GM12872 (cell line): ENCODE measurements at regions not wholly inside any gene's neighbourhood (a gene's known extent, or its start where the extent isn't known, plus 50 kb on each side); places are given as distances from the start of the nearest gene placed in this dataset.
A peak's percentile ranks its signal among the peaks of the same experiment; 100 is the strongest.

Experiments used
- CTCF ChIP-seq: IDR thresholded peaks from 3 replicates; pipeline ENCODE4 v1.5.1; 2011; ENCODE audit warnings: low read depth, mild to moderate bottlenecking, low read length, moderate library complexity; ENCODE audit not compliant: insufficient read depth

DNA sequence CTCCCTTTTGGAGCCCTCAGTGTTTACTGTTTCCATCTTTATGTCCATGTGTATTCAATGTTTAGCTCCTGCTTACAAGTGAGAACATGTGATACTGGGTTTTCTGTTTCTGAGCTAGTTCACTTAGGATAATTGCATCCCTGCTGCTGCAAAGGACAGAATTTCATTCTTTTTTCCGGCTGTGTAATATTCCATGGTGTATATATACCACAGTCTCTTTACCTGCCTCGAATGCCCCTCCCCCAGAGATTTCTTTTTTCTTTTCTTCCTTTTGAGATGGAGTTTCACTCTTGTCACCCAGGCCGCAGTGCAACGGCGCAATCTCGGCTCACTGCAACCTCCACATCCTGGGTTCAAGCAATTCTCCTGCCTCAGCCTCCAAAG is 60.9 kb downstream of the RMI2 start:
- TF ChIP-seq CTCF: no peak

GRCh38 chr16:11407047-11407982 is 62.1 kb downstream of the RMI2 start:
- peak; percentile 75 for TF ChIP-seq CTCF

DNA sequence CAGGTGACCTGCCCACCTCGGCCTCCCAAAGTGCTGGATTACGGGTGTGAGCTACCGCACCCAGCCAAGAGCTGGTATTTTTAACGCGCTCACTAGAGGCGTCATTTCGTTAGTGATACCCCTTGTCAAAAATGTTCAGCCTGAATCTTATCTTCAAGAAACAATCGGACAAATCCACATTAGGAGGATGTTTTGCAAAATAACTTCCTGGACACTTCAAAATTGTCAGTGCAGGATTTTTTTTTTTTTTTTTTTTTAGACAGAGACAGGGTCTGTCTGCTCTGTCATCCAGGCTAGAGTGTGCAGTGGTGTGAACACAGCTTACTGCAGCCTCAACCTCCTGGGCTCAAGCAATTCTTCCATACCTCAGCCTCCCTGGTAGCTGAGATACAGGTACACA is 63.0 kb downstream of the RMI2 start:
- no peak for TF ChIP-seq CTCF

DNA sequence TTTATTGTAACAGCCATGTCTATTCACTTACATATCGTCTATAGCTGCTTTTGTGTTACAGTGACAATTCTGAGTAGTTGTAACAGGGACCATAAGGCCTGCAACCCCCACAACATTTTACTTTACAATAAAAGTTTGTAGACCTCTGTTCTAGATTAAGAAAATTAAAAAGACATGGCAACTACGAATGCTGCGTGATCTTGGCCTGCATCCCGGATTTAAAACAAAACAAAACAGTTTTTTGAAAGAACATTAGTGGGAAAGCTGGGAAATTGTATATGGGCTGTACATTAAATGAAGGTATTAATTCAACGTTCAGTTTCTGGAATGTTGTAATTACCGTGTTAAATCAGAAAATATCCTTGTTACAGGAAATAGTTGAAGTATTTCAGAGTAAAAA is 64.1 kb downstream of the RMI2 start:
- no peak for TF ChIP-seq CTCF

- TF ChIP-seq CTCF: no peak
These were observed 65.3 kb downstream of the RMI2 start for GRCh38 chr16:11410376-11411058.

GRCh38 chr16:11411059-11411550 is 65.8 kb downstream of the RMI2 start:
- no peak for TF ChIP-seq CTCF

DNA sequence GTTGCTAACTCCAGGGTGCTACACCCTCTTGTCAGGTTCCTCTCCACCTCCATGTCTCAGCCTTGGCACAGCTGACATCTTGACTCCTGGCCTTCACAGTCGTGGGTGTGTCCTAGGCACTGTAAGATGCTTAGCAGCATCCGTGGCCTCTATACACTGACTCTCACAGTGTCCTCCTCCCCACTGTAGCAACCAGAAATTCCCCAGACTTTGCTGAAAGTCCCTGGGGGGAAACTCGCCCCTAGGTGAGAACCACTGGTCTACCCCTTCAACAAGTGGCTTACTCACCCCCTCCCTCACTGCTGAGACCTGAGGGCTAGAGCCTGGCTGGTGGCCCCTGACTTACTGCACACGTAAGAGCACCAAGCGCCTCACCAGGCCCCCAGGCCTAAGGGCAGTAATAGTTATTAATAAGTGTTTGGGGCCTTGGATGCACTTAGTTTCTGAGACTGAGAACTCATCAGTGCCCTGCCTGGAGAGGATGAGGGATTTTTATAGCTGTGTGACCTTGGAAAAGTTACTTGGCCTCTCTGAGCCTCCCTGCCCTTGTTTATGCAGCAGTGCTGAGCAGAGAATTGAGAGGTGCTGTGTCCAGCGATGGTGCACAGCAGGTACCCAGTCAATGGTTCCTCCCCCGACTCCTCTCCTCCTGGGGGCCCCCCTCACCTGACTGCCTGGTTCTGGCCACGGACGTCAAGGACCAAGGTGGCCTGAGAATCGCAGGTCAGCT is 67.1 kb downstream of the RMI2 start:
- TF ChIP-seq CTCF: no peak
